ENCODE measurements at regions not wholly inside any gene's neighbourhood (a gene's known extent, or its start where the extent isn't known, plus 50 kb on each side); places are given as distances from the start of the nearest gene placed in this dataset.

GRCh38 chr12:112711507-112711906 lies 80.0 kb upstream of the RPH3A start:
- TF ChIP-seq, protein P1, sequence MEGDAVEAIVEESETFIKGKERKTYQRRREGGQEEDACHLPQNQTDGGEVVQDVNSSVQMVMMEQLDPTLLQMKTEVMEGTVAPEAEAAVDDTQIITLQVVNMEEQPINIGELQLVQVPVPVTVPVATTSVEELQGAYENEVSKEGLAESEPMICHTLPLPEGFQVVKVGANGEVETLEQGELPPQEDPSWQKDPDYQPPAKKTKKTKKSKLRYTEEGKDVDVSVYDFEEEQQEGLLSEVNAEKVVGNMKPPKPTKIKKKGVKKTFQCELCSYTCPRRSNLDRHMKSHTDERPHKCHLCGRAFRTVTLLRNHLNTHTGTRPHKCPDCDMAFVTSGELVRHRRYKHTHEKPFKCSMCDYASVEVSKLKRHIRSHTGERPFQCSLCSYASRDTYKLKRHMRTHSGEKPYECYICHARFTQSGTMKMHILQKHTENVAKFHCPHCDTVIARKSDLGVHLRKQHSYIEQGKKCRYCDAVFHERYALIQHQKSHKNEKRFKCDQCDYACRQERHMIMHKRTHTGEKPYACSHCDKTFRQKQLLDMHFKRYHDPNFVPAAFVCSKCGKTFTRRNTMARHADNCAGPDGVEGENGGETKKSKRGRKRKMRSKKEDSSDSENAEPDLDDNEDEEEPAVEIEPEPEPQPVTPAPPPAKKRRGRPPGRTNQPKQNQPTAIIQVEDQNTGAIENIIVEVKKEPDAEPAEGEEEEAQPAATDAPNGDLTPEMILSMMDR (IDR thresholded peaks at IDR 0.05): no peak
- no peak for TF ChIP-seq POLR2A (IDR thresholded peaks at IDR 0.05)
